Vagina (tissue), 2 donors: ENCODE measurements at regions not wholly inside any gene's neighbourhood (a gene's known extent, or its start where the extent isn't known, plus 50 kb on each side); places are given as distances from the start of the nearest gene placed in this dataset.

Experiments
- CTCF ChIP-seq, 3 experiments: fragments of 450-650 bp in 2 of 3; fragments of 200-600 bp in 1 of 3; sonication (generic) in 1 of 3; IDR thresholded peaks; one replicate each; pipeline ENCODE4 v1.5.1; 2017 to 2019; ENCODE audit warnings: antibody characterized with exemption in 3 of 3, mild to moderate bottlenecking in 2 of 3, moderate library complexity in 2 of 3
- POLR2A ChIP-seq, 2 donors: fragments of 450-650 bp; IDR thresholded peaks; one replicate each; pipeline ENCODE4 v1.6.1; 2017; ENCODE audit warnings: antibody characterized with exemption in 2 of 2, mild to moderate bottlenecking in 2 of 2, moderate library complexity in 2 of 2
- POLR2AphosphoS5 ChIP-seq, 2 donors: sonication (generic); formaldehyde crosslinking; IDR thresholded peaks; one replicate each; pipeline ENCODE4 v1.9.0; 2017; ENCODE audit warnings: antibody characterized with exemption in 2 of 2, mild to moderate bottlenecking in 2 of 2, low read depth in 1 of 2; ENCODE audit not compliant: insufficient read depth in 1 of 2

- TF ChIP-seq CTCF (IDR thresholded peaks at IDR 0.05) (no peak), POLR2AphosphoS5 (IDR thresholded peaks at IDR 0.05; ENCODE audit: insufficient read depth in 1 of 2, low read depth in 1 of 2) (no peak), POLR2A (IDR thresholded peaks at IDR 0.05) (no peak)
These were observed 302.2 kb upstream of the VLDLR start for GRCh38 chr9:2319421-2319820.
